ENCODE measurements at regions not wholly inside any gene's neighbourhood (a gene's known extent, or its start where the extent isn't known, plus 50 kb on each side); places are given as distances from the start of the nearest gene placed in this dataset.

GRCh38 chr7:80070391-80070790 lies 64.2 kb upstream of the GNAI1 start:
- H3K79me2 ChIP-seq (ENCODE audit: low read depth): no peaks in the 10 kb centered on the region
- no peaks in the 10 kb centered on the region for H3K27me3 ChIP-seq (ENCODE audit: insufficient read depth, low read depth)
- intact Hi-C loops (cut with micrococcal nuclease; ENCODE audit: unreplicated experiment): no loop called here
- no peaks in the 10 kb centered on the region for H3K36me3 ChIP-seq (ENCODE audit: low read depth)
- H3K4me1 ChIP-seq (replicated peaks; ENCODE audit: insufficient read depth): no peaks in the 10 kb centered on the region
- H3K9me3 ChIP-seq (ENCODE audit: insufficient read depth, low read depth): 0 out of 2 replicates have a peak, but pooled peaks cover 5% of the 10 kb centered on the region
- no peak overlapping the region for H3K27ac ChIP-seq
- POLR2A ChIA-PET (ENCODE audit: unreplicated experiment): no interaction called here
- CTCF ChIA-PET: no interaction called here
- TF ChIP-seq EZH2 (IDR thresholded peaks at IDR 0.05; ENCODE audit: low read depth): no peak
- TF ChIP-seq, protein P1, sequence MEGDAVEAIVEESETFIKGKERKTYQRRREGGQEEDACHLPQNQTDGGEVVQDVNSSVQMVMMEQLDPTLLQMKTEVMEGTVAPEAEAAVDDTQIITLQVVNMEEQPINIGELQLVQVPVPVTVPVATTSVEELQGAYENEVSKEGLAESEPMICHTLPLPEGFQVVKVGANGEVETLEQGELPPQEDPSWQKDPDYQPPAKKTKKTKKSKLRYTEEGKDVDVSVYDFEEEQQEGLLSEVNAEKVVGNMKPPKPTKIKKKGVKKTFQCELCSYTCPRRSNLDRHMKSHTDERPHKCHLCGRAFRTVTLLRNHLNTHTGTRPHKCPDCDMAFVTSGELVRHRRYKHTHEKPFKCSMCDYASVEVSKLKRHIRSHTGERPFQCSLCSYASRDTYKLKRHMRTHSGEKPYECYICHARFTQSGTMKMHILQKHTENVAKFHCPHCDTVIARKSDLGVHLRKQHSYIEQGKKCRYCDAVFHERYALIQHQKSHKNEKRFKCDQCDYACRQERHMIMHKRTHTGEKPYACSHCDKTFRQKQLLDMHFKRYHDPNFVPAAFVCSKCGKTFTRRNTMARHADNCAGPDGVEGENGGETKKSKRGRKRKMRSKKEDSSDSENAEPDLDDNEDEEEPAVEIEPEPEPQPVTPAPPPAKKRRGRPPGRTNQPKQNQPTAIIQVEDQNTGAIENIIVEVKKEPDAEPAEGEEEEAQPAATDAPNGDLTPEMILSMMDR (conservative IDR thresholded peaks at IDR 0.05): no peak
- H3F3A ChIP-seq (ENCODE audit: insufficient read depth, low read depth): no peaks in the 10 kb centered on the region
- no TSS peak for BruUV-seq (replicated peaks)
- no peak overlapping the region for H2AFZ ChIP-seq
- no peak overlapping the region for H3K4me3 ChIP-seq
- H4K20me1 ChIP-seq (ENCODE audit: insufficient read depth): no peaks in the 10 kb centered on the region
- no peak overlapping the region for H3K4me2 ChIP-seq
- H3K9me2 ChIP-seq (ENCODE audit: insufficient read depth): no peaks in the 10 kb centered on the region
- DNase-seq: no peak

- no peaks in the 10 kb centered on the region for H3K9me2 ChIP-seq (ENCODE audit: insufficient read depth)
- no peak overlapping the region for H3K27ac ChIP-seq
- BruUV-seq (replicated peaks): no TSS peak
- no peaks in the 10 kb centered on the region for H3K4me1 ChIP-seq (replicated peaks; ENCODE audit: insufficient read depth)
- no peaks in the 10 kb centered on the region for H3K36me3 ChIP-seq (ENCODE audit: low read depth)
- no peaks in the 10 kb centered on the region for H3K79me2 ChIP-seq (ENCODE audit: low read depth)
- ChIA-PET POLR2A (ENCODE audit: unreplicated experiment) (no interaction called here), CTCF (interaction anchor here (0.6 kb wide), 1 partner anchor 38 kb away, joined by 6 read pairs; no protein-coding TSS in a partner anchor)
- no peak overlapping the region for H3K4me2 ChIP-seq
- TF ChIP-seq EZH2 (IDR thresholded peaks at IDR 0.05; ENCODE audit: low read depth): no peak
- TF ChIP-seq, protein P1 (conservative IDR thresholded peaks at IDR 0.05): no peak
- H3F3A ChIP-seq (ENCODE audit: insufficient read depth, low read depth): no peaks in the 10 kb centered on the region
- H3K4me3 ChIP-seq: no peak overlapping the region
- intact Hi-C loops (cut with micrococcal nuclease; ENCODE audit: unreplicated experiment): no loop called here
- peaks cover 11% of the 10 kb centered on the region; the same call in 1 of the 2 replicates for H3K9me3 ChIP-seq (ENCODE audit: insufficient read depth, low read depth)
- H3K27me3 ChIP-seq (ENCODE audit: insufficient read depth, low read depth): no peaks in the 10 kb centered on the region
- no peak for DNase-seq
- H2AFZ ChIP-seq: no peak overlapping the region
- H4K20me1 ChIP-seq (ENCODE audit: insufficient read depth): no peaks in the 10 kb centered on the region
These were observed 68.0 kb upstream of the GNAI1 start for GRCh38 chr7:80066639-80067038.

DNA sequence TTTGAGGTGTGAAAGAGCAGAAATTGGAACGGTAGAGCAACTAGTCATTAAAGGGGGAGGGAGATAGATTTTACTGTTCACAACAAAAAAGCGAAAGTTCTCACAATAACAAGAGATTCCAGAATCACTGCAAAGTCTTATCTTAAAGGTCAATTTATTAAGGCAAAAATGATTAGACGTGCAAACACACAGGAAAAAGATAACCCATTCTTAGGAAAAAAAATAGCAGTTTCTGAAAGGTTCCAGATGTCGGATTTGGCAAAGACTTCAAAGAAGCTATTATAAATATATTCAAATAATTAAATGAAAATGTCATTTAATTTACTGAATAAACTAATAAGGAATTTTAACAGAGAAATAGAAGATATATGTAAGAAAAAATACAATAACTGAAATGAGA lies 70.8 kb upstream of the GNAI1 start:
- TF ChIP-seq EZH2 (IDR thresholded peaks at IDR 0.05; ENCODE audit: low read depth): no peak
- TF ChIP-seq, protein P1 (conservative IDR thresholded peaks at IDR 0.05): no peak
- Histone ChIP-seq H3K79me2 (ENCODE audit: low read depth) (no peaks in the 10 kb centered on the region), H3K4me1 (replicated peaks; ENCODE audit: insufficient read depth) (no peaks in the 10 kb centered on the region), H3K4me2 (no peak overlapping the region), H2AFZ (peak overlapping the region; percentile 41; the same call in 1 of the 2 replicates), H3K4me3 (no peak overlapping the region), H3K27me3 (ENCODE audit: insufficient read depth, low read depth) (no peaks in the 10 kb centered on the region), H4K20me1 (ENCODE audit: insufficient read depth) (no peaks in the 10 kb centered on the region), H3K9me2 (ENCODE audit: insufficient read depth) (no peaks in the 10 kb centered on the region), H3F3A (ENCODE audit: insufficient read depth, low read depth) (no peaks in the 10 kb centered on the region; the same call in 1 of the 2 replicates), H3K9me3 (ENCODE audit: insufficient read depth, low read depth) (peaks cover 22% of the 10 kb centered on the region; the same call in 1 of the 2 replicates), H3K36me3 (ENCODE audit: low read depth) (no peaks in the 10 kb centered on the region), H3K27ac (no peak overlapping the region)
- intact Hi-C loops (cut with micrococcal nuclease; ENCODE audit: unreplicated experiment): loop anchor here (5.0 kb wide), 2 partner anchors 68 to 618 kb away; partner anchors contain the start of gene GNAI1
- no peak for DNase-seq
- ChIA-PET POLR2A (ENCODE audit: unreplicated experiment) (no interaction called here), CTCF (no interaction called here)
- BruUV-seq (replicated peaks): no TSS peak
